IPS-15b (cell line): ENCODE measurements at regions not wholly inside any gene's neighbourhood (a gene's known extent, or its start where the extent isn't known, plus 50 kb on each side); places are given as distances from the start of the nearest gene placed in this dataset.

Experiments used
- H3K27me3 ChIP-seq: one replicate; pipeline ENCODE4 v1.6.1; 2013; ENCODE audit warnings: low read length; ENCODE audit not compliant: control insufficient read depth, insufficient read depth
- H3K36me3 ChIP-seq: one replicate; pipeline ENCODE4 v1.6.1; 2013; ENCODE audit warnings: low read length; ENCODE audit not compliant: control insufficient read depth, insufficient read depth
- H3K4me1 ChIP-seq: one replicate; pipeline ENCODE4 v1.6.1; 2013; ENCODE audit warnings: mild to moderate bottlenecking, low read length; ENCODE audit not compliant: control insufficient read depth, insufficient read depth
- H3K4me3 ChIP-seq: one replicate; pipeline ENCODE4 v1.5.1; 2013; ENCODE audit warnings: low read depth, low read length
- H3K9ac ChIP-seq: one replicate; pipeline ENCODE4 v1.6.1; 2013; ENCODE audit warnings: low read depth, mild to moderate bottlenecking, low read length
- H3K9me3 ChIP-seq: one replicate; pipeline ENCODE4 v1.6.1; 2013; ENCODE audit warnings: mild to moderate bottlenecking, low read length; ENCODE audit not compliant: control insufficient read depth, insufficient read depth

- Histone ChIP-seq H3K4me3 (no peak overlapping the region), H3K27me3 (no peaks in the 10 kb centered on the region), H3K9me3 (no peaks in the 10 kb centered on the region), H3K4me1 (no peaks in the 10 kb centered on the region), H3K36me3 (no peaks in the 10 kb centered on the region), H3K9ac (no peak overlapping the region)
Observed at GRCh38 chr21:28627691-28628090, 365.0 kb downstream of the LTN1 start.

- no peak overlapping the region for H3K4me3 ChIP-seq
- H3K27me3 ChIP-seq, result no peaks in the 10 kb centered on the region
- H3K9me3 ChIP-seq, result no peaks in the 10 kb centered on the region
- H3K36me3 ChIP-seq, result no peaks in the 10 kb centered on the region
- no peak overlapping the region for H3K9ac ChIP-seq
- H3K4me1 ChIP-seq, result no peaks in the 10 kb centered on the region
Observed at GRCh38 chr21:28627261-28627660, 365.4 kb downstream of the LTN1 start.

GRCh38 chr21:28624626-28625025, 368.1 kb downstream of the LTN1 start:
- Histone ChIP-seq H3K36me3 (no peaks in the 10 kb centered on the region), H3K4me1 (no peaks in the 10 kb centered on the region), H3K9ac (no peak overlapping the region), H3K4me3 (no peak overlapping the region), H3K9me3 (no peaks in the 10 kb centered on the region), H3K27me3 (no peaks in the 10 kb centered on the region)

GRCh38 chr21:28617300-28617699, 375.4 kb downstream of the LTN1 start:
- H3K9me3 ChIP-seq, result no peaks in the 10 kb centered on the region

GRCh38 chr21:28615276-28615675, 377.4 kb downstream of the LTN1 start:
- H3K9me3 ChIP-seq, result no peaks in the 10 kb centered on the region
- no peak overlapping the region for H3K4me3 ChIP-seq
- H3K4me1 ChIP-seq, result peaks cover 7% of the 10 kb centered on the region
- no peaks in the 10 kb centered on the region for H3K27me3 ChIP-seq
- no peak overlapping the region for H3K9ac ChIP-seq
- no peaks in the 10 kb centered on the region for H3K36me3 ChIP-seq

More at GRCh38 chr21:28617300-28617699, 375.4 kb downstream of the LTN1 start:
- Histone ChIP-seq H3K27me3 (no peaks in the 10 kb centered on the region), H3K9ac (no peak overlapping the region), H3K4me1 (peaks cover 7% of the 10 kb centered on the region), H3K4me3 (no peak overlapping the region), H3K36me3 (no peaks in the 10 kb centered on the region)

GRCh38 chr21:28614791-28615190, 377.9 kb downstream of the LTN1 start:
- Histone ChIP-seq H3K9ac (no peak overlapping the region), H3K27me3 (no peaks in the 10 kb centered on the region), H3K36me3 (no peaks in the 10 kb centered on the region), H3K4me3 (no peak overlapping the region), H3K9me3 (no peaks in the 10 kb centered on the region), H3K4me1 (peaks cover 7% of the 10 kb centered on the region)

GRCh38 chr21:28608646-28609045, 384.0 kb downstream of the LTN1 start:
- Histone ChIP-seq H3K9ac (no peak overlapping the region), H3K27me3 (no peaks in the 10 kb centered on the region), H3K9me3 (no peaks in the 10 kb centered on the region), H3K4me1 (no peaks in the 10 kb centered on the region), H3K4me3 (no peak overlapping the region), H3K36me3 (no peaks in the 10 kb centered on the region)

- H3K4me3 ChIP-seq, result no peak overlapping the region
- H3K36me3 ChIP-seq, result no peaks in the 10 kb centered on the region
- H3K27me3 ChIP-seq, result no peaks in the 10 kb centered on the region
- no peaks in the 10 kb centered on the region for H3K9me3 ChIP-seq
- H3K9ac ChIP-seq, result no peak overlapping the region
- no peaks in the 10 kb centered on the region for H3K4me1 ChIP-seq
Observed at GRCh38 chr21:28607545-28607944, 385.1 kb downstream of the LTN1 start.

- Histone ChIP-seq H3K9ac (no peak overlapping the region), H3K27me3 (no peaks in the 10 kb centered on the region), H3K4me1 (no peaks in the 10 kb centered on the region), H3K36me3 (no peaks in the 10 kb centered on the region), H3K9me3 (no peaks in the 10 kb centered on the region), H3K4me3 (no peak overlapping the region)
Observed at GRCh38 chr21:28604946-28605537, 387.6 kb downstream of the LTN1 start.

- Histone ChIP-seq H3K9me3 (peaks cover 7% of the 10 kb centered on the region), H3K27me3 (no peaks in the 10 kb centered on the region), H3K9ac (no peak overlapping the region), H3K4me1 (no peaks in the 10 kb centered on the region), H3K36me3 (no peaks in the 10 kb centered on the region), H3K4me3 (no peak overlapping the region)
Observed at GRCh38 chr21:28602546-28602945, 390.1 kb downstream of the LTN1 start.

GRCh38 chr21:28598214-28598613, 394.5 kb downstream of the LTN1 start:
- H3K4me1 ChIP-seq, result no peaks in the 10 kb centered on the region
- no peak overlapping the region for H3K9ac ChIP-seq
- peaks cover 7% of the 10 kb centered on the region for H3K9me3 ChIP-seq
- no peak overlapping the region for H3K4me3 ChIP-seq
- H3K36me3 ChIP-seq, result no peaks in the 10 kb centered on the region
- no peaks in the 10 kb centered on the region for H3K27me3 ChIP-seq

- Histone ChIP-seq H3K27me3 (no peaks in the 10 kb centered on the region), H3K36me3 (no peaks in the 10 kb centered on the region), H3K9ac (no peak overlapping the region), H3K4me1 (peaks cover 4% of the 10 kb centered on the region), H3K9me3 (no peaks in the 10 kb centered on the region), H3K4me3 (no peak overlapping the region)
Observed at GRCh38 chr21:28592205-28592865, 400.3 kb downstream of the LTN1 start.
